Breast epithelium (tissue), 3 donors: ENCODE measurements at regions not wholly inside any gene's neighbourhood (a gene's known extent, or its start where the extent isn't known, plus 50 kb on each side); places are given as distances from the start of the nearest gene placed in this dataset.

Source experiments
- POLR2A ChIP-seq: fragments of 450-650 bp; IDR thresholded peaks from one replicate; pipeline ENCODE4 v1.6.1; 2016; ENCODE audit warnings: antibody characterized with exemption, mild to moderate bottlenecking, moderate library complexity
- POLR2AphosphoS5 ChIP-seq, 3 donors: sonication (generic); formaldehyde crosslinking; IDR thresholded peaks; one replicate each; pipeline ENCODE4 v1.6.1; 2017; ENCODE audit warnings: antibody characterized with exemption in 3 of 3
- TF ChIP-seq, protein P1 (sequence below), 3 donors: fragments of 450-650 bp; IDR thresholded peaks; one replicate each; pipeline ENCODE4 v1.5.1; 2016 to 2017; ENCODE audit warnings: antibody characterized with exemption in 3 of 3, mild to moderate bottlenecking in 3 of 3, moderate library complexity in 3 of 3

- TF ChIP-seq, protein P1, sequence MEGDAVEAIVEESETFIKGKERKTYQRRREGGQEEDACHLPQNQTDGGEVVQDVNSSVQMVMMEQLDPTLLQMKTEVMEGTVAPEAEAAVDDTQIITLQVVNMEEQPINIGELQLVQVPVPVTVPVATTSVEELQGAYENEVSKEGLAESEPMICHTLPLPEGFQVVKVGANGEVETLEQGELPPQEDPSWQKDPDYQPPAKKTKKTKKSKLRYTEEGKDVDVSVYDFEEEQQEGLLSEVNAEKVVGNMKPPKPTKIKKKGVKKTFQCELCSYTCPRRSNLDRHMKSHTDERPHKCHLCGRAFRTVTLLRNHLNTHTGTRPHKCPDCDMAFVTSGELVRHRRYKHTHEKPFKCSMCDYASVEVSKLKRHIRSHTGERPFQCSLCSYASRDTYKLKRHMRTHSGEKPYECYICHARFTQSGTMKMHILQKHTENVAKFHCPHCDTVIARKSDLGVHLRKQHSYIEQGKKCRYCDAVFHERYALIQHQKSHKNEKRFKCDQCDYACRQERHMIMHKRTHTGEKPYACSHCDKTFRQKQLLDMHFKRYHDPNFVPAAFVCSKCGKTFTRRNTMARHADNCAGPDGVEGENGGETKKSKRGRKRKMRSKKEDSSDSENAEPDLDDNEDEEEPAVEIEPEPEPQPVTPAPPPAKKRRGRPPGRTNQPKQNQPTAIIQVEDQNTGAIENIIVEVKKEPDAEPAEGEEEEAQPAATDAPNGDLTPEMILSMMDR (IDR thresholded peaks at IDR 0.05) = no peak
- TF ChIP-seq POLR2A = no peak
- no peak for TF ChIP-seq POLR2AphosphoS5 (IDR thresholded peaks at IDR 0.05)
Measured at GRCh38 chr7:108815815-108816214, 246.1 kb downstream of the DNAJB9 start.
